Caki2 (cell line): ENCODE measurements at regions not wholly inside any gene's neighbourhood (a gene's known extent, or its start where the extent isn't known, plus 50 kb on each side); places are given as distances from the start of the nearest gene placed in this dataset.
"Not testable (repeated sequence)": the region's sequence is repeated elsewhere in the genome, so short reads cannot be mapped to it uniquely, and the experiment has no call there.

ENCODE experiments used
- DNase-seq: peaks from one replicate; pipeline ENCODE4 v3.0.0-alpha.2; 2015; ENCODE audit warnings: low read depth
- in situ Hi-C: cut with HindIII; loops from 2 replicates; pipeline ENCODE4 v1.10.0; 2016; ENCODE audit warnings: low sequenced_read_pairs, low pct_unique_long_range_greater_than_20kb, mixed read lengths

GRCh38 chr13:88031980-88032559 is 360.9 kb downstream of the SLITRK5 start:
- in situ Hi-C loops, result no loop called here
- peak; percentile 2 for DNase-seq

DNA sequence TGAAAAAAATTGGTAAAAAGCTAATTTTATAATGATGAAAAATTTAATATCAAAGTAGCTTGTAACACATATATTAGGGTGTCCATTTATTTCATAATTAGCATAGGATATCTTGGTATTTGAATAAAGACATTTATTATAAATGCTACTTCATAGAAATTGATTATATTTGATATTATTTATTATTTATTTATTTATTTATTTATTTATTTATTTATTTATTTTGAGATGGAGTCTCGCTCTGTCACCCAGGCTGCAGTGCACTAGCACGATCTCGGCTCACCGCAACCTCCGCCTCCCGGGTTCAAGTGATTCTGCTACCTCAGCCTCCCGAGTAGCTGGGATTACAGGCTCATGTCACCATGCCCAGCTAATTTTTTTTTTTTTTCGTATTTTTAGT is 365.0 kb downstream of the SLITRK5 start:
- DNase-seq, in situ Hi-C loops: not testable (repeated sequence)

DNA sequence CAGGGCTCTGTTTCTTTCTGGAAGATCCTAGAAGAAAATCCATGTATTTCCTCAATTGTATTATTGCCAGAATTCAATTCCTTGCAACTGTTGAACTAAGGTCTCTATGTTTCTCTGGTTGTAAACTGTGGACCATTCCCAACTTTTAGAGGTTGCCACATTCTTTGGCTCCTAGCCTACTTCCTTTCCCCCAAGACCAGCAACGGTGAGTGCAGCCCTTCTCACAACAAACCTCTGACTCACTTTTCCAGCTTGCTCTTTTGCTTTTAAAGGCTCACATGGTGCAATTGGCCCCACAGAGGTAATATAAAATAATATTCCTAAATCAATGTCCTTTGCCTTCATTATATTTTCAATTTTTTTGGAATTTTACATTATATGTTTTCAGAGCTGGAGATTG is 371.3 kb downstream of the SLITRK5 start:
- no peak for DNase-seq
- in situ Hi-C loops, result no loop called here

DNA sequence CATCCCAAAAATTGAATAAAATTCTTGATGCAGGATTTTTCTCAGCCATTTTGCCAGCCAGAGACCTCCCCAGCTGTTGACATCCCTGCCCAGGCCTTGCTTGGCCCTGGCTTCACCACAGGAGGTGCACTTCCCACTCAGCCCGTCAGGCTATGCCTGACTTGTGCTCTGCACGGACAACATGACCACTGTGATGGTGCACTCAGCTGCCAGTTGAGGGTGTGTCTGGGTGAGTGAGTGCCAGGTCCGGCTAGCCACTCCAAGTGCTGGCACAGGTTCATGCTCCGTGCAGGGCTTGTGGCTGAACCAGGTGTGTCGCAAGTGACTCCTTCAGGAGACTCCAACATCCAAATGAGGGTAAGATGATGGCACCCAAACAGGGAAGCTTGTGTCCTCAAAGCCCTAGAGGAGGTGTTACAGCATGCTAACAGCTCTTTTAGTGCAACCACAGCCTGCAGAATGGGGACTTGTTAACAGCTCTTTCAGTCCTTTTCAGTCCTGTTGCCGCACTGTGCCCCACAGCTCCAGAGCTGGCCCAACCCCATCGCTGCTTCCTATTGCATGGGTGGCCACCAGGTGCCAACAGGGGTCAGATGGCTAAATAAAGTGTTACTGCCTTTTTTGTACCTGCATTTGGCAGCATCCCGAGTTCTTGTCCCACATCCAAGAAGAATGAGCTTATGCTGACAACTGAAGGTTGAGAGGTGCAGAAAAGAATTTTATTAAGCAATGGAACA is 380.7 kb downstream of the SLITRK5 start:
- in situ Hi-C loops, result no loop called here
- DNase-seq, result no peak

DNA sequence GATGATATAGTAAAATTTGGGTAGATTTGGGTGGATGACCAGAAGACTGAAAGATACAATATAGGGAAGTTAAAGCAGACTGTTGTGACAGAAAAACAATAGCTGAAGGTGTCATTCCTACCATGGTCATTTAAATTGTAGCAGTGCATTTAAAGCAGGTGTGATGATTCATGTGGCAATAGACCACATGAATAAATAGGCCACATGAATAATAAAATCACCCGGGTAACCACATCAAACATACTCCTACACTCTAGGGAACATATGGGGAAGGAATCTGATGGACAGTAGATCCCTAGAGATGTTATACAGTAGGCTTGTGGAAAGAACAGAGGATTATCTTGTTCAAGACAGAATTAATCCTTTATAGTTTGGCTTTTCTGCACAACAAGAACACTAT is 392.6 kb downstream of the SLITRK5 start:
- in situ Hi-C loops, result no loop called here

GRCh38 chr13:88066847-88067246 is 395.7 kb downstream of the SLITRK5 start:
- in situ Hi-C loops, result no loop called here
- DNase-seq, result no peak

More for the DNA sequence above, 392.6 kb downstream of the SLITRK5 start:
- no peak for DNase-seq

- in situ Hi-C loops, result no loop called here
- no peak for DNase-seq
Observed at GRCh38 chr13:88068316-88068715, 397.1 kb downstream of the SLITRK5 start.

GRCh38 chr13:88068975-88069374 is 397.8 kb downstream of the SLITRK5 start:
- no peak for DNase-seq
- in situ Hi-C loops, result no loop called here

DNA sequence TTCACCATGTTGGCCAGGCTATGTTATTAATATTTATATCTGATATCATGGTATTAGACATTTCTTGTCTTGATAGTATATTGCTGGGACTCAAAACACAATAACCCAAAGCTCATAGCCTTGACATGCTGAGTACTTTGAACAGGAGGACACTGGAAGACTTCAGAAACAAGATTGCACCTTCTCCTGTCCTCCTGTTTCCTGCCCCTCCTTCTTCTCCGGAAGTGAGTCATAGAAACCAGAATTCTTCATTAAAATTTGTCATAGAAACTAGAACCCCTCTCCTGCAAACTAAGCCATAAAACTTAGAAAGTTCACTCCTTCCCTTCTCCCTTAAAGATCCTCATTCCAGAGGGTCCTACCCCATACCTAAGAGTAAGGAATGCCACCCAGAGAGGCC is 400.2 kb downstream of the SLITRK5 start:
- in situ Hi-C loops, result no loop called here
- no peak for DNase-seq

- in situ Hi-C loops, result no loop called here
- no peak for DNase-seq
Observed at GRCh38 chr13:88074794-88075510, 403.8 kb downstream of the SLITRK5 start.

GRCh38 chr13:88085036-88085435 is 413.9 kb downstream of the SLITRK5 start:
- in situ Hi-C loops, result no loop called here
- no peak for DNase-seq

DNA sequence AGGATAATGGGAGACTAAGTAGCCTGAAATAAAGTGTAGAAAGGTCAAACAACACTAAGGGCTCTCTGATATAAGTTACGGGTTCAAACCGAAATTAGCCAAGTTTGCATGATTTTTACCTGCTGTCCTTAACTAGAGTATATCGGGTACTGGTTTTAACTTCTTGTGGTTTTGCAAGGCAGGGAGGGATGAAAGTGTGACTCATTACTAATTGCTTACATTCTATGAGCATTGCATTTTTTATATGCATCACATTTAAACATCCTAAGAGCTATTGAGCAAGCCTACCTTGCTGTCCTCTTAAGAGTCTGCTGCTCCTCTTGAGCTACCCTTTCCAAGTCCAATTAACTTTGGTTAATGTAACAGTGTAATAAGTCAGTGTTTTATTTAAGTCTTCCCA is 415.4 kb downstream of the SLITRK5 start:
- DNase-seq, result peak; percentile 5
- in situ Hi-C loops, result no loop called here

- in situ Hi-C loops, result no loop called here
Observed at GRCh38 chr13:88097541-88097940, 426.4 kb downstream of the SLITRK5 start.

GRCh38 chr13:88103824-88104223 is 432.7 kb downstream of the SLITRK5 start:
- in situ Hi-C loops, result no loop called here
- no peak for DNase-seq

More at GRCh38 chr13:88097541-88097940, 426.4 kb downstream of the SLITRK5 start:
- DNase-seq, result no peak

- DNase-seq, result no peak
- in situ Hi-C loops, result no loop called here
Observed at GRCh38 chr13:88104576-88104975, 433.4 kb downstream of the SLITRK5 start.

- in situ Hi-C loops, result no loop called here
- no peak for DNase-seq
Observed at GRCh38 chr13:88107570-88107969, 436.4 kb downstream of the SLITRK5 start.

DNA sequence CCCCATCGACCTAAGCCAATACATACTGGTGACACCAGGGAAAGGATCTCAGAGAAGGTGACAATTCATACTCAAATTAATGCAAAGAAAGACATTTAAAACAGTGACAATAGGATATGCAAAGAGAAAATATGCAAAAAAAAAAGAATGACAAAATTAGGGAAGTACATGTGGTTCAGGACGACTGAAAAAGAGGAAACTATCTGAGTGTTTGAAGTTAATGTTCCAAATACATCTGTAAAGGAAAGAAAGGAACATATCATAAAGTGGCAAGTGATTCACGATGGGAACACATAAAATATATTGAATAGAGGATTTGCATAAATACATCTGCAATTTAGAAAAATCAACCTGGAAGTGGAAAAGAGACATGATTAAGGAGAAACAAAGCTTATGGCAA is 441.4 kb downstream of the SLITRK5 start:
- no peak for DNase-seq
- in situ Hi-C loops, result no loop called here

DNA sequence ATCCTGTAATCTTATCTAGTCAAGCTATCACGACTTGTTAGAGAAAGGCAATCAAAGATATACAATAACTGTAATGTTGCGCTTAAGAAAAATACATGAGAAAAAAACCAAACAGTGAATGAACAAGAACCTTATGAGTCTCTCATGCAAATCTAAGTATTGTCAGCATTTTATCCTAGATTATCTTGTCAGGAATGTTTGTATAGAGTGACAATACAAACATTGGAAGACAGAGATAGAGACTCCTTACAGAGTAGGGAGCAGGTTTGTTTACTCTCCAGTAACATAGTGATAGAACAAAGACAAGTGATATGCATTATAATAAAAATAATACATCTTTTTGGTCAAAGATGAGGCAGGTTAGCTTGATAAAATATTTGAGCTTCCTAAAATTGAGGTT is 444.8 kb downstream of the SLITRK5 start:
- DNase-seq, result no peak
- in situ Hi-C loops, result no loop called here

DNA sequence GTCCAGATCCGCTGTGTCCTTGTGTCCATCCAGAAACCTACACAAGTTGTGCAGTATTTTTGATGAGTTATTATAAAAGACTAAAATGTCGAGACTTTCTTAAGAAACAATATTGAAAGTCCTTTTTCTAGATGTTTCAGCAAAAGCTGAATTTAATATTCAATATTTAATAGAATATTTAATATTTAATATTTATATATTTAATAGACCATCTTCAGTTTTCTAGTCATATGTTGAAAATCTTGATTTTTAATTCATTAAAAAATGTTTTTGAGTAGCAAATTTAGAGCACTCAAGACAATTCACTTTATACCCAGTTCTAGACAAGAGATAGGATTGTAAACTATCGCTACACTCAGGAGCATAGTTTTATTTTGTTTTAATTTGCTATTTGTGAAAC is 447.8 kb downstream of the SLITRK5 start:
- DNase-seq, result no peak
- in situ Hi-C loops, result no loop called here
